ENCODE measurements at regions not wholly inside any gene's neighbourhood (a gene's known extent, or its start where the extent isn't known, plus 50 kb on each side); places are given as distances from the start of the nearest gene placed in this dataset.

GRCh38 chr11:128407962-128408361, 179.4 kb downstream of the ETS1 start:
- TF ChIP-seq POLR2A (IDR thresholded peaks at IDR 0.05; ENCODE audit: low read depth, low read length), result no peak
- no peak for TF ChIP-seq POLR2AphosphoS5 (IDR thresholded peaks at IDR 0.05; ENCODE audit: low read length)
- no peak for TF ChIP-seq CTCF (IDR thresholded peaks at IDR 0.05 in 2 of 3, conservative IDR thresholded peaks at IDR 0.05 in 1 of 3; ENCODE audit: control insufficient read depth in 2 of 3, extremely low read depth in 1 of 3, insufficient read depth in 1 of 3, low read depth in 3 of 3, low read length in 3 of 3)
- no peak for TF ChIP-seq SIN3A (IDR thresholded peaks at IDR 0.05; ENCODE audit: low read depth, low read length)
- TF ChIP-seq EGR1 (IDR thresholded peaks at IDR 0.05; ENCODE audit: borderline replicate concordance in 1 of 2, low read depth in 2 of 2, low read length in 2 of 2), result no peak
- no peak for TF ChIP-seq TBL1XR1 (IDR thresholded peaks at IDR 0.05; ENCODE audit: low read depth, low read length)
- TF ChIP-seq EP300 (IDR thresholded peaks at IDR 0.05; ENCODE audit: borderline replicate concordance in 1 of 2, control insufficient read depth in 1 of 2, low read depth in 2 of 2, low read length in 2 of 2), result no peak
- TF ChIP-seq TAF1 (IDR thresholded peaks at IDR 0.05; ENCODE audit: borderline replicate concordance, low read depth, low read length), result no peak
- no peak for TF ChIP-seq BHLHE40 (IDR thresholded peaks at IDR 0.05; ENCODE audit: borderline replicate concordance in 1 of 2, low read depth in 2 of 2, low read length in 1 of 2)
- no peak for TF ChIP-seq GATAD2B (conservative IDR thresholded peaks at IDR 0.05; ENCODE audit: low read depth)
- TF ChIP-seq, protein P1, sequence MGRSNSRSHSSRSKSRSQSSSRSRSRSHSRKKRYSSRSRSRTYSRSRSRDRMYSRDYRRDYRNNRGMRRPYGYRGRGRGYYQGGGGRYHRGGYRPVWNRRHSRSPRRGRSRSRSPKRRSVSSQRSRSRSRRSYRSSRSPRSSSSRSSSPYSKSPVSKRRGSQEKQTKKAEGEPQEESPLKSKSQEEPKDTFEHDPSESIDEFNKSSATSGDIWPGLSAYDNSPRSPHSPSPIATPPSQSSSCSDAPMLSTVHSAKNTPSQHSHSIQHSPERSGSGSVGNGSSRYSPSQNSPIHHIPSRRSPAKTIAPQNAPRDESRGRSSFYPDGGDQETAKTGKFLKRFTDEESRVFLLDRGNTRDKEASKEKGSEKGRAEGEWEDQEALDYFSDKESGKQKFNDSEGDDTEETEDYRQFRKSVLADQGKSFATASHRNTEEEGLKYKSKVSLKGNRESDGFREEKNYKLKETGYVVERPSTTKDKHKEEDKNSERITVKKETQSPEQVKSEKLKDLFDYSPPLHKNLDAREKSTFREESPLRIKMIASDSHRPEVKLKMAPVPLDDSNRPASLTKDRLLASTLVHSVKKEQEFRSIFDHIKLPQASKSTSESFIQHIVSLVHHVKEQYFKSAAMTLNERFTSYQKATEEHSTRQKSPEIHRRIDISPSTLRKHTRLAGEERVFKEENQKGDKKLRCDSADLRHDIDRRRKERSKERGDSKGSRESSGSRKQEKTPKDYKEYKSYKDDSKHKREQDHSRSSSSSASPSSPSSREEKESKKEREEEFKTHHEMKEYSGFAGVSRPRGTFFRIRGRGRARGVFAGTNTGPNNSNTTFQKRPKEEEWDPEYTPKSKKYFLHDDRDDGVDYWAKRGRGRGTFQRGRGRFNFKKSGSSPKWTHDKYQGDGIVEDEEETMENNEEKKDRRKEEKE (IDR thresholded peaks at IDR 0.05), result no peak
- no peak for TF ChIP-seq ATF3 (IDR thresholded peaks at IDR 0.05; ENCODE audit: borderline replicate concordance, extremely low read depth, low read depth, low read length)

Measured in GM12878 (cell line).